Astrocyte (in vitro differentiated cells and primary cell): ENCODE measurements at regions not wholly inside any gene's neighbourhood (a gene's known extent, or its start where the extent isn't known, plus 50 kb on each side); places are given as distances from the start of the nearest gene placed in this dataset.

Source experiments
- EZH2 ChIP-seq: IDR thresholded peaks from 2 replicates; pipeline ENCODE4 v1.6.1; 2012; ENCODE audit warnings: mild to moderate bottlenecking, low read length, inconsistent platforms; ENCODE audit not compliant: insufficient read depth
- TF ChIP-seq, protein P1 (sequence below): IDR thresholded peaks from 2 replicates; pipeline ENCODE4 v1.5.1; 2011; ENCODE audit warnings: low read depth, mild to moderate bottlenecking, inconsistent platforms, low read length, moderate library complexity; ENCODE audit not compliant: insufficient read depth

DNA sequence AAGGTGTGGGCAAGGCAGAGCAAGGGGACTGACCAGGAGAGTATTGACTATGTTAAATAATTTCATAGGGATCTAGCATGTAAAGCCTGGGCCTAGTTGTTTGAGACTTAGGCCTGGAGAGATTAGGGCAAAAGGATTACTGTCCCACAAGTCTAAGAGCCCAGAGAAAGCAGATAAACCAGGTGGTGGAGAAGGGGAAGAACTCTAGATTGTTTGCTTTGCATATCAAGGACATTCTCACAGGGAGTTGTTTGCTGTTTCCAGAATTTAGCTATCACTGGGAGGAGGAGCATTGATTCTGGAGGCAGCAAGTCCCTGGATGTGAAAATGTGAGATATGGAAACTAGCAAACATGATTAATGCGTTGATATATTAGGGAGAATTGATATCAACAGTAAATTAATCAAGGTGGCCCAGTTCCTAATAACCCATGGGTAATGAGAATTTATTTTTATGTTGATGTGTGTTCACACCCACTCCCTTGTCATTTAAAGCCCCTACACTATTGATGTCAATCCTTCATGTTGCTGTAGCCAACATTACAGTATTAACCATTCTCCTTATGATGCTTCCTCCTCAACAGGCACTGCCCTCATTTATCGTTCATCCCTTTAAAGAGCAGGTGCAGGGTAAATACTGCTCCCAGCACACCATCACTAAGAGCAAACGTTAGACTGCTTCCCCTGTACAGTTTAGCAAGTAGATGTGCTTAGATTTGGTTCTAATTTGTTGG lies 1666.7 kb upstream of the FLRT2 start:
- TF ChIP-seq, protein P1, sequence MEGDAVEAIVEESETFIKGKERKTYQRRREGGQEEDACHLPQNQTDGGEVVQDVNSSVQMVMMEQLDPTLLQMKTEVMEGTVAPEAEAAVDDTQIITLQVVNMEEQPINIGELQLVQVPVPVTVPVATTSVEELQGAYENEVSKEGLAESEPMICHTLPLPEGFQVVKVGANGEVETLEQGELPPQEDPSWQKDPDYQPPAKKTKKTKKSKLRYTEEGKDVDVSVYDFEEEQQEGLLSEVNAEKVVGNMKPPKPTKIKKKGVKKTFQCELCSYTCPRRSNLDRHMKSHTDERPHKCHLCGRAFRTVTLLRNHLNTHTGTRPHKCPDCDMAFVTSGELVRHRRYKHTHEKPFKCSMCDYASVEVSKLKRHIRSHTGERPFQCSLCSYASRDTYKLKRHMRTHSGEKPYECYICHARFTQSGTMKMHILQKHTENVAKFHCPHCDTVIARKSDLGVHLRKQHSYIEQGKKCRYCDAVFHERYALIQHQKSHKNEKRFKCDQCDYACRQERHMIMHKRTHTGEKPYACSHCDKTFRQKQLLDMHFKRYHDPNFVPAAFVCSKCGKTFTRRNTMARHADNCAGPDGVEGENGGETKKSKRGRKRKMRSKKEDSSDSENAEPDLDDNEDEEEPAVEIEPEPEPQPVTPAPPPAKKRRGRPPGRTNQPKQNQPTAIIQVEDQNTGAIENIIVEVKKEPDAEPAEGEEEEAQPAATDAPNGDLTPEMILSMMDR, result no peak
- TF ChIP-seq EZH2, result no peak
